ENCODE measurements at regions not wholly inside any gene's neighbourhood (a gene's known extent, or its start where the extent isn't known, plus 50 kb on each side); places are given as distances from the start of the nearest gene placed in this dataset.

- TF ChIP-seq CTCF (IDR thresholded peaks at IDR 0.05) (no peak), POLR2A (IDR thresholded peaks at IDR 0.05) (no peak), EP300 (IDR thresholded peaks at IDR 0.05) (no peak), POLR2AphosphoS5 (IDR thresholded peaks at IDR 0.05) (no peak)
Observed at GRCh38 chr2:53312181-53312580, 455.4 kb upstream of the CHAC2 start.
